OCI-LY3 (cell line): ENCODE measurements at regions not wholly inside any gene's neighbourhood (a gene's known extent, or its start where the extent isn't known, plus 50 kb on each side); places are given as distances from the start of the nearest gene placed in this dataset.

Source experiments
- CTCF ChIP-seq: fragments of 200-600, 300-600 bp; sonication (generic); IDR thresholded peaks from 2 replicates; pipeline ENCODE4 v1.5.1; 2014; ENCODE audit warnings: antibody characterized with exemption, low read length, low read depth
- EZH2phosphoT487 ChIP-seq: fragments of 200-600 bp; shearing (Covaris generic); IDR thresholded peaks from 2 replicates; pipeline ENCODE4 v1.6.1; 2018; ENCODE audit warnings: antibody characterized with exemption, mixed run types, low read depth

- TF ChIP-seq CTCF (peak; percentile 74), EZH2phosphoT487 (no peak)
Measured at GRCh38 chr18:40529478-40529877, 1425.6 kb upstream of the PIK3C3 start.
